HG03064 (cell line): ENCODE measurements at regions not wholly inside any gene's neighbourhood (a gene's known extent, or its start where the extent isn't known, plus 50 kb on each side); places are given as distances from the start of the nearest gene placed in this dataset.
"Not testable (repeated sequence)": the region's sequence is repeated elsewhere in the genome, so short reads cannot be mapped to it uniquely, and the experiment has no call there.

Experiments
- ATAC-seq: cut with Tn5 transposase; IDR thresholded peaks from one replicate; pipeline ENCODE4 v1.9.1; 2021; ENCODE audit warnings: low read depth; ENCODE audit not compliant: unreplicated experiment

GRCh38 chr5:111948092-111948841, 191.3 kb upstream of the NREP start:
- no peak for ATAC-seq

- no peak for ATAC-seq
Observed at GRCh38 chr5:111946556-111946955, 189.6 kb upstream of the NREP start.

GRCh38 chr5:111945535-111945934, 188.5 kb upstream of the NREP start:
- ATAC-seq = no peak

DNA sequence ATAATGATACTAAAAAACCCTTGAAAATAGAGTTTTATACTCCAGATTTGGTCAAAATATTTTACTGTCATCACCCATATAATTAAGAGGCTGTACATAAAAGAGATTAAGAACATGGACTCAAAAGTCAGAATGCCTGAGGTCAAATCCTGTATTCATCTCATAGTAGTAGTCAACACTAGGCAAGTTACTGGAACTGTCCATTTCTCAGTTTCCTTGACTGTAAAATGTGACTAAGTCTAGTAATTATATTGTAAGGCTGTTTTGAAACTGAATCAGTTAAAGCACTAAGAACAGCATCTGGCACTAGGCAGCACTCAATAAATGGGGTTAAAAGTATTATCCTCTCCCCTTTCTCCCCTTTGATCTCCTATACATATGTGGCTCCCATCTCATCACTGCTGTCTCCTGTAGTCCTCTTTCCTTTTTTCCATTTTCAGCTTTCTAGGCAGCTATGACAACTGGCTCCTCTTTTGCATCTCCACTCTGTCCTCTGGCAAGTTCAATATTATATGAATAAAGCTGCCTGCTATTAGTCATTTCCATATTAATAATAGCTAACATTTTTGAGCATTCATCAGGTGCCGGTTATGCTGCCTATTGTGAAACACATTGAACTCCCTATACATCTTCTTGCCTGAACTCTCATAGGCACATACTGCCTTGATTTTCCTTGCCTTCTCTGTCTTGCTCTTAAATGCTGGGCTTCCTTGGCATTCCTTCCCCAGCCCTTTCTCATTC, 185.8 kb upstream of the NREP start:
- ATAC-seq = no peak

- ATAC-seq = no peak
Observed at GRCh38 chr5:111942201-111942600, 185.2 kb upstream of the NREP start.

GRCh38 chr5:111937094-111937493, 180.1 kb upstream of the NREP start:
- ATAC-seq = no peak

DNA sequence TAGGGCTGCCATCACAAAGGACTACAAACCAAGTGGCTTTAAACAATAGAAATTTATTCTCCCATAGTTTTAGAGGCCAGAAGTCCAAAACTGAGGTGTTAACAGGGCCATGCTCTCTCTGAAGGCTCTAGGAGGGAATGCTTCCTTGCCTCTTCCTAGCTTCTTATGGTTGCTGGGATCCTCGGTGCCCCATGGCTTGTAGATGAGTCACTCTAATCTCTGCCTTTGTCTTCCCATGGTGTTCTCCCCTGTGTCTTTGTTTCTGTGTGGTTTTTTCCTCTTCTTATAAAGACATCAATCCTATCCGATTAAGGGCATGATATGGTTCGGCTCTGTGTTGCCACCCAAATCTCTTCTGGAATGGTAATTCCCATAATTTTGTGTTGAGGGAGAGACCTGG, 178.8 kb upstream of the NREP start:
- ATAC-seq = no peak

DNA sequence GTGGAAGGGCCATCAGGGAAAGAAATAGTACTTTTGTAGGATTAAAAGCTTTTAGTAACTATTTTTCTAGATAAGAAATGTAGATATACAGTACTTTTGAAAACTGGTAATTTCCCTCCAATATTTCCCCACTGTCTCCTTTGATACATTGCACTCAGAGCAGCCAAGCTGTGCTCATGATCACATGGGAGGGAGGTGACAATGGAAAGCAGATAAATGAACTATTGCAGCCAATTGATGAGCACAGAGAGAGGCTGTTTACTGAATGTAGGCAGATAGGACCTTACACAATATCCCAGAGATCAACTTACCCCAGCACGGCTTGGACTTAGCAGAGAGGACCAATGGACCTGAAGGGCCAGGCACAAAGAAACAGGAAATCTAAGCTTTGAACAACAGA, 178.0 kb upstream of the NREP start:
- ATAC-seq = no peak

- ATAC-seq = no peak
Observed at GRCh38 chr5:111934511-111934910, 177.5 kb upstream of the NREP start.

DNA sequence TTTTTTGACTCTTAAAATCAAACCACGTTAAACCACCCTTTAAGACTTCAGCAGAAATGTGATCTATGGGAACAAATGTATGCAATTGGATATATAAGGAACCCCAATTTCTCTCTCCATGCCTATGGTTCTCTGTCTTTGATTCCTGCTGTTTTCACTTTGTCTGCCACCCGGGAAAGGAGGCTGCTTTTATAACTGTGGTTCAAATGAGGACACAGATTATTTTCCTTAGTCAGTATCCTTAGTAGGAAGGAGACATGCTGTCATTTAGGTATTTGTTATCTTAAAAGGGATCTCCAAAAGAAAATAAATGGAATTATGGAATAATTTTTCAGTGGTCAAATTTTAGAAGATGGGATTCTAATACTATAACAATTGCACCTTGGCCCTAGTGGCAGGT, 176.1 kb upstream of the NREP start:
- no peak for ATAC-seq

DNA sequence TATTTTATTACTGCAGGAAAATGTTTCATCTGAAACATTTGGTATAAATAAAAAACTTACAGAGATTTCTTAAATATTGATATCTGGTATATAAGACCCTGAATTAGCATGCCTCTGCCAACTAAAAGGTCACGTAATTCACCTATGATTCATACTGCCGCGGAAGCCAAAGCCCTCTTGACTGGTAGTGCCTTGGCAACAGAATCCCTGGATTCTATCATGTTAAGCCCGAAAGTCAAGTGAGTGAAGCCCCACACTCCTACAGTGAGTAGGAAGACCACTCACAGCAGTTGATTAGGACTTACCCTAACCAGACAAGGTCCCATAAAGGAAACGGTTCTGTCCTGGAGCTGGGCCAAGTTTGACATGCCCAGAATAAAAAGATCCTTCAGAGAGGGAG, 175.6 kb upstream of the NREP start:
- ATAC-seq = no peak

DNA sequence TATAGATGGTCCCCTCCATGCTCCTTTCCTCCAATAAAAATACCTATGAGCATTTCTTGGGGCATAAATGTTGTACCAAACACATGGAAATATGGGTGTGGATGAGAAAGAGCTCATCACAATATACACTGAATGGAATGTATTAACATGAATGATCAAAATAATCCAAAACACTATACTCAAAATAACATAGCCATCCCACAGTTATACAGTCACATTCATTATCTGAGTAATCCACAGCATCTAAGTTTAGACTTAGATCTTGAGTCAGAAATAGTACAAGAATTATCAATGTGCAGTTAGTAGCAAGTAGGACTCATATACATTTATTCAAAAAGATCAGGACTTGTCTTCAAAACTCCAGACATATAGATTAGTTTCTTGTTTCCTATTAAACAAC, 175.2 kb upstream of the NREP start:
- ATAC-seq = no peak

- no peak for ATAC-seq
Observed at GRCh38 chr5:111931655-111932054, 174.7 kb upstream of the NREP start.

GRCh38 chr5:111930905-111931461, 174.0 kb upstream of the NREP start:
- no peak for ATAC-seq

DNA sequence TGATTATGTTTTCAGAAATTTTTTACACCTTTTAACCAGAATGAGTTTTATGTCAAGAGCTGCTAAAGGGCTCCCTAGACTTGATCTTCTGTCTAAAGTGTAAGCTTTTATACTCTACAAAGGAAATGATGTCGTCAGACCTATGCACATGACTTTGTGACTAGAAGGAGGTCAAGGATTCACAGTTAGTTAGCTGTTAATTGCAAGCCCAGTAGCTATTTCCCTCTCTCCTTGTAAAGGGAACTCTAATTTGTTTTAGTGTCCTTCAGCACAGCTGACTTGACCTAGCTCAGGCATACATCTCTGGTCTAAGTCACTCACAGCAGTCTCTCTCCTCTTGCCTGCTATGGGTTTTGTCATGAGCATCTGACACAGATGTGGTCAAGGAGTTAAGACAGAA, 173.5 kb upstream of the NREP start:
- ATAC-seq = no peak

- no peak for ATAC-seq
Observed at GRCh38 chr5:111929867-111930266, 172.9 kb upstream of the NREP start.

GRCh38 chr5:111929261-111929660, 172.3 kb upstream of the NREP start:
- ATAC-seq = no peak

- ATAC-seq = no peak
Observed at GRCh38 chr5:111928511-111928910, 171.5 kb upstream of the NREP start.

GRCh38 chr5:111927191-111927590, 170.2 kb upstream of the NREP start:
- ATAC-seq = no peak

DNA sequence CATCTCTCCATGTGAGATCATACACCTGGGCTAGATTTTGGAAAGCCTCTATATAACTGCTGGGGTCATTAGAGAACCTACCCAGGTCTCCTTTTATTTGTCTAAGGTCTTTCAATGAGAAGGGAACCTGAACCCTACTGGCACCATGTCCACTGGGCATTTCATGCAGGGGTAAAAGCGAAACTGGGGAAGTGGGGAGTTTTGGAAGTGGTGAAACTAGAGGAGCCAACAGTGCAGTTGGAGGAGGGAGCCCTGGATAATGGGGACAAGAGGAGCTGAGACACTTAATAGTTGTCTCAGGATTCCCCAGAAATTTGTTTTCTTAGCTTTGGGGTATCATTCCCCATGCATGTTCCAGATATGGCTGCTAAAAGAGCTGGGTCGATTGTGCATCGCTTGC, 169.0 kb upstream of the NREP start:
- ATAC-seq = no peak

DNA sequence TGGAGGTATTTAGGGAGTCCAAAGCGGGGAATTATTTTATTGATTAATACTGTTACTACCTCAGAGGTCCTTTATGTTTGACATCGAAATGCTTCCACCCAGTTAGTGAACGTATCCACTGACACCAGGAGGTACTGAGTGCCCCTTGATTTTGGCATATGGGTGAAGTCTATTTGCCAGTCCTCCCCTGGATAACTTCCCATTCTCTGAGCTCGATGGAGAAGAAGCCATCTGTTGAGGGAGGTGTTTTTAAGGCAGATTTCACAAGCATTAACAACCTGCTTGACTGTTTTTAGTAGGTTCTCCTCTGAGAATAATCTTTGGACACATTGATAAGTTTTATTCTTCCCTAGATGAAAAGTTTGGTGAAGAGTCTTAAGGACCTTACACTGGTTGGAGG, 165.3 kb upstream of the NREP start:
- no peak for ATAC-seq

GRCh38 chr5:111921691-111922090, 164.7 kb upstream of the NREP start:
- ATAC-seq = not testable (repeated sequence)
